Endothelial cell of umbilical vein (primary cell): ENCODE measurements at regions not wholly inside any gene's neighbourhood (a gene's known extent, or its start where the extent isn't known, plus 50 kb on each side); places are given as distances from the start of the nearest gene placed in this dataset.
"Not testable (repeated sequence)": the region's sequence is repeated elsewhere in the genome, so short reads cannot be mapped to it uniquely, and the experiment has no call there.

ENCODE experiments used
- EZH2 ChIP-seq: IDR thresholded peaks from 2 replicates; pipeline ENCODE4 v1.6.1; 2012; ENCODE audit warnings: borderline replicate concordance, low read depth, mild to moderate bottlenecking, moderate library complexity, low read length, inconsistent platforms; ENCODE audit not compliant: severe bottlenecking
- FOS ChIP-seq: IDR thresholded peaks from 2 replicates; pipeline ENCODE4 v1.6.1; 2011; ENCODE audit warnings: mild to moderate bottlenecking, low read length, moderate library complexity, borderline replicate concordance; ENCODE audit not compliant: insufficient read depth
- GATA2 ChIP-seq: IDR thresholded peaks from 2 replicates; pipeline ENCODE4 v1.7.0; 2011; ENCODE audit warnings: low read depth, mild to moderate bottlenecking, moderate library complexity, mixed read lengths, low read length; ENCODE audit not compliant: insufficient read length, insufficient read depth
- JUN ChIP-seq: IDR thresholded peaks from 2 replicates; pipeline ENCODE4 v1.6.1; 2011; ENCODE audit warnings: borderline replicate concordance, low read depth; ENCODE audit not compliant: insufficient read length, insufficient read depth
- MYC ChIP-seq: IDR thresholded peaks from one replicate; pipeline ENCODE4 v1.6.1; 2011; ENCODE audit warnings: mild to moderate bottlenecking, low read depth, low read length
- POLR2A ChIP-seq: IDR thresholded peaks from 2 replicates; pipeline ENCODE4 v1.6.1; 2012; ENCODE audit warnings: low read depth, mild to moderate bottlenecking, control low read depth, low read length
- POLR2AphosphoS5 ChIP-seq: IDR thresholded peaks from 2 replicates; pipeline ENCODE4 v1.6.1; 2012; ENCODE audit warnings: low read depth, mild to moderate bottlenecking, control low read depth, low read length, moderate library complexity; ENCODE audit not compliant: insufficient read depth
- TF ChIP-seq, protein P1 (sequence below), 2 donors: IDR thresholded peaks; 1 replicate in 1 of 2; 2 replicates in 1 of 2; pipeline ENCODE4 v1.5.1; 2011; ENCODE audit warnings: low read length in 2 of 2, mild to moderate bottlenecking in 2 of 2, moderate library complexity in 2 of 2, control low read depth in 1 of 2, inconsistent platforms in 1 of 2, low read depth in 1 of 2; ENCODE audit not compliant: insufficient read depth in 1 of 2; ENCODE audit errors: extremely low read depth in 1 of 2
- TF ChIP-seq, protein P2 (sequence below): IDR thresholded peaks from 2 replicates; pipeline ENCODE4 v1.6.1; 2011; ENCODE audit not compliant: insufficient read depth, insufficient read length

DNA sequence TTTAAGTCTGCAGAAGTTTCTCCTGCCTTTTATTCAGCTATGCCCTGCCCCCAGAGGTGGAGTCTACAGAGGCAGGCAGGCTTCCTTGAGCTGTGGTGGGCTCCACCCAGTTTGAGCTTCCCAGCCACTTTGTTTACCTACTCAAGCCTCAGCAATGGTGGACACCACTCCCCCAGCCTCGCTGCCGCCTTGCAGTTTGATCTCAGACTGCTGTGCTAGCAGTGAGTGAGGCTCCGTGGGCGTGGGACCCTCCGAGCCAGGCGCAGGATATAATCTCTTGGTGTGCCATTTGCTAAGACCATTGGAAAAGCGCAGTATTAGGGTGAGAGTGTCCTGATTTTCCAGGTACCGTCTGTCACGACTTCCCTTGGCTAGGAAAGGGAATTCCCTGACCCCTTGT, 171.0 kb upstream of the DCAF8L1 start:
- TF ChIP-seq, protein P1, sequence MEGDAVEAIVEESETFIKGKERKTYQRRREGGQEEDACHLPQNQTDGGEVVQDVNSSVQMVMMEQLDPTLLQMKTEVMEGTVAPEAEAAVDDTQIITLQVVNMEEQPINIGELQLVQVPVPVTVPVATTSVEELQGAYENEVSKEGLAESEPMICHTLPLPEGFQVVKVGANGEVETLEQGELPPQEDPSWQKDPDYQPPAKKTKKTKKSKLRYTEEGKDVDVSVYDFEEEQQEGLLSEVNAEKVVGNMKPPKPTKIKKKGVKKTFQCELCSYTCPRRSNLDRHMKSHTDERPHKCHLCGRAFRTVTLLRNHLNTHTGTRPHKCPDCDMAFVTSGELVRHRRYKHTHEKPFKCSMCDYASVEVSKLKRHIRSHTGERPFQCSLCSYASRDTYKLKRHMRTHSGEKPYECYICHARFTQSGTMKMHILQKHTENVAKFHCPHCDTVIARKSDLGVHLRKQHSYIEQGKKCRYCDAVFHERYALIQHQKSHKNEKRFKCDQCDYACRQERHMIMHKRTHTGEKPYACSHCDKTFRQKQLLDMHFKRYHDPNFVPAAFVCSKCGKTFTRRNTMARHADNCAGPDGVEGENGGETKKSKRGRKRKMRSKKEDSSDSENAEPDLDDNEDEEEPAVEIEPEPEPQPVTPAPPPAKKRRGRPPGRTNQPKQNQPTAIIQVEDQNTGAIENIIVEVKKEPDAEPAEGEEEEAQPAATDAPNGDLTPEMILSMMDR (IDR thresholded peaks at IDR 0.05; ENCODE audit: extremely low read depth in 1 of 2, insufficient read depth in 1 of 2, low read depth in 1 of 2, low read length in 2 of 2): not testable (repeated sequence)
- TF ChIP-seq POLR2A, FOS, JUN, EZH2, POLR2AphosphoS5, MYC, GATA2: not testable (repeated sequence)
- TF ChIP-seq, protein P2, sequence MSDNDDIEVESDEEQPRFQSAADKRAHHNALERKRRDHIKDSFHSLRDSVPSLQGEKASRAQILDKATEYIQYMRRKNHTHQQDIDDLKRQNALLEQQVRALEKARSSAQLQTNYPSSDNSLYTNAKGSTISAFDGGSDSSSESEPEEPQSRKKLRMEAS: not testable (repeated sequence)
